Fibroblast of the aortic adventitia (primary cell): ENCODE measurements at regions not wholly inside any gene's neighbourhood (a gene's known extent, or its start where the extent isn't known, plus 50 kb on each side); places are given as distances from the start of the nearest gene placed in this dataset.
"Not testable (repeated sequence)": the region's sequence is repeated elsewhere in the genome, so short reads cannot be mapped to it uniquely, and the experiment has no call there.

Source experiments
- DNase-seq: peaks from one replicate; pipeline ENCODE4 v3.0.0-alpha.2; 2010; ENCODE audit warnings: low read depth
- H3K4me3 ChIP-seq: 2 replicates; pipeline ENCODE4 v1.5.1; 2011; ENCODE audit warnings: low read depth, mild to moderate bottlenecking, control low read depth, low read length, moderate library complexity
- CTCF ChIP-seq: IDR thresholded peaks from 2 replicates; pipeline ENCODE4 v1.5.1; 2011; ENCODE audit warnings: mild to moderate bottlenecking, low read length, control low read depth, inconsistent platforms; ENCODE audit not compliant: insufficient read depth

GRCh38 chr4:141543176-141543575, 93.2 kb upstream of the IL15 start:
- DNase-seq, result no peak
- no peak for TF ChIP-seq CTCF
- no peak overlapping the region for H3K4me3 ChIP-seq

- H3K4me3 ChIP-seq, result no peak overlapping the region
- DNase-seq, result no peak
- no peak for TF ChIP-seq CTCF
Measured at GRCh38 chr4:141543706-141544105, 92.7 kb upstream of the IL15 start.

- DNase-seq, result no peak
- no peak for TF ChIP-seq CTCF
- no peak overlapping the region for H3K4me3 ChIP-seq
Measured at GRCh38 chr4:141548791-141549190, 87.6 kb upstream of the IL15 start.

GRCh38 chr4:141560056-141560455, 76.3 kb upstream of the IL15 start:
- H3K4me3 ChIP-seq, result no peak overlapping the region
- TF ChIP-seq CTCF, result no peak
- DNase-seq, result no peak

GRCh38 chr4:141562649-141563048, 73.7 kb upstream of the IL15 start:
- TF ChIP-seq CTCF, result no peak
- H3K4me3 ChIP-seq, result no peak overlapping the region
- no peak for DNase-seq

GRCh38 chr4:141563723-141564122, 72.7 kb upstream of the IL15 start:
- DNase-seq, result peak; percentile 16
- no peak for TF ChIP-seq CTCF
- H3K4me3 ChIP-seq, result no peak overlapping the region

GRCh38 chr4:141564961-141565360, 71.4 kb upstream of the IL15 start:
- not testable (repeated sequence) for H3K4me3 ChIP-seq, DNase-seq
